GM23248 (cell line): ENCODE measurements at regions not wholly inside any gene's neighbourhood (a gene's known extent, or its start where the extent isn't known, plus 50 kb on each side); places are given as distances from the start of the nearest gene placed in this dataset.

ENCODE experiments used
- DNase-seq: peaks from one replicate; pipeline ENCODE4 v3.0.0-alpha.2; 2015
- H2AFZ ChIP-seq: fragments of 200-600 bp; sonication (generic); 2 replicates; pipeline ENCODE4 v1.6.1; 2016; ENCODE audit warnings: antibody characterized with exemption
- H3F3A ChIP-seq: fragments of 200-600 bp; sonication (generic); 2 replicates; pipeline ENCODE4 v1.6.1; 2016; ENCODE audit warnings: mild to moderate bottlenecking, antibody characterized with exemption, mixed run types; ENCODE audit not compliant: insufficient read depth
- H3K27ac ChIP-seq: fragments of 200-600 bp; sonication (generic); 2 replicates; pipeline ENCODE4 v1.5.1; 2016; ENCODE audit warnings: mild to moderate bottlenecking
- H3K27me3 ChIP-seq: fragments of 200-600 bp; sonication (generic); replicated peaks from 2 replicates; pipeline ENCODE4 v1.6.1; 2016; ENCODE audit warnings: mild to moderate bottlenecking; ENCODE audit not compliant: insufficient read depth
- H3K36me3 ChIP-seq: fragments of 200-600 bp; sonication (generic); 2 replicates; pipeline ENCODE4 v1.6.1; 2016; ENCODE audit warnings: low read depth, mild to moderate bottlenecking
- H3K4me1 ChIP-seq: fragments of 200-600 bp; sonication (generic); 2 replicates; pipeline ENCODE4 v1.6.1; 2016; ENCODE audit warnings: mild to moderate bottlenecking; ENCODE audit not compliant: insufficient read depth
- H3K4me2 ChIP-seq: fragments of 200-600 bp; sonication (generic); one replicate; pipeline ENCODE4 v1.6.1; 2016; ENCODE audit warnings: mild to moderate bottlenecking; ENCODE audit not compliant: unreplicated experiment
- H3K4me3 ChIP-seq: fragments of 200-600 bp; sonication (generic); 2 replicates; pipeline ENCODE4 v1.5.1; 2016; ENCODE audit warnings: mild to moderate bottlenecking
- H3K79me2 ChIP-seq: fragments of 200-600 bp; sonication (generic); 2 replicates; pipeline ENCODE4 v1.6.1; 2016; ENCODE audit warnings: mild to moderate bottlenecking; ENCODE audit not compliant: insufficient read depth
- H3K9ac ChIP-seq: fragments of 200-600 bp; sonication (generic); 2 replicates; pipeline ENCODE4 v1.6.1; 2016; ENCODE audit warnings: mild to moderate bottlenecking
- H3K9me2 ChIP-seq: fragments of 200-600 bp; sonication (generic); 2 replicates; pipeline ENCODE4 v1.6.1; 2016; ENCODE audit warnings: mixed run types, mild to moderate bottlenecking, moderate library complexity; ENCODE audit not compliant: insufficient read depth
- H3K9me3 ChIP-seq: fragments of 200-600 bp; sonication (generic); one replicate; pipeline ENCODE4 v1.6.1; 2017; ENCODE audit warnings: low read depth
- H4K20me1 ChIP-seq: fragments of 200-600 bp; sonication (generic); 2 replicates; pipeline ENCODE4 v1.6.0; 2016; ENCODE audit not compliant: insufficient read depth
- EZH2 ChIP-seq: fragments of 200-600 bp; sonication (generic); IDR thresholded peaks from 2 replicates; pipeline ENCODE4 v1.6.1; 2018; ENCODE audit warnings: antibody characterized with exemption, mild to moderate bottlenecking; ENCODE audit not compliant: insufficient read depth, poor library complexity, severe bottlenecking
- EZH2phosphoT487 ChIP-seq: fragments of 200-600 bp; sonication (generic); IDR thresholded peaks from 2 replicates; pipeline ENCODE4 v1.6.1; 2018; ENCODE audit warnings: antibody characterized with exemption, moderate library complexity, mild to moderate bottlenecking, low read depth; ENCODE audit not compliant: insufficient read depth
- WGBS, 2 experiments: methylation state at CpG; one replicate each; pipeline ENCODE4 v1.1.6; 2015 to 2017; ENCODE audit warnings: low lambda C conversion rate in 2 of 2, low coverage in 1 of 2; ENCODE audit errors: missing lambda C conversion rate in 2 of 2; 5-methylcytosine and 5-hydroxymethylcytosine counted together
- in situ Hi-C: fragments of 300-500 bp; cut with MboI; formaldehyde crosslinking; loops from 2 replicates; pipeline ENCODE4 v1.15.0; 2020

DNA sequence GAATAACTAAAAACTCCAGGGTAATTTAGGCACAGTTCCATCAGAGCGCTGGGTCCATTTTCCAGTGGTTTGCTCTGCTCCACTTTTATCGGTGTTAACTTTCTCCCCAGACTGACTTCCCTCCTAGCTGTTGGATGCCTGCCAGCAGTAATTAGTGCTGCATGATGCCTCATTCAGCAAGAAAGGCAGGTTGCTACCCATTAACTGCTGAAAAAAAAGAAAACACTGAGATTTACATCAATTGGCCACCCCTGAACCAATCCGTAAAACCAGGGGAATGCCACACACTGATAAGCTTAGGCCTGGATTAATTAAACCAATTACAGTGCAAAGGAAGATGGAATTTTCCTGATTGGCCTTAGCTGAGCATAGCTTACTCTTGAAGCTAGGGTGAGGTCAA lies 182.4 kb upstream of the CXXC4 start:
- Histone ChIP-seq H3K27ac (no peak overlapping the region), H3K9ac (no peak overlapping the region), H3K27me3 (no peaks in the 10 kb centered on the region), H2AFZ (no peak overlapping the region), H4K20me1 (no peaks in the 10 kb centered on the region), H3K36me3 (no peaks in the 10 kb centered on the region), H3F3A (no peaks in the 10 kb centered on the region), H3K79me2 (no peaks in the 10 kb centered on the region), H3K9me3 (no peaks in the 10 kb centered on the region), H3K4me1 (no peaks in the 10 kb centered on the region), H3K4me3 (no peak overlapping the region), H3K9me2 (no peaks in the 10 kb centered on the region), H3K4me2 (no peak overlapping the region)
- WGBS, 2 experiments: 6% methylated on average over 3 of the region's 3 CpGs
- no peak for DNase-seq
- no peak for TF ChIP-seq EZH2
- no peak for TF ChIP-seq EZH2phosphoT487
- in situ Hi-C loops: no loop called here

GRCh38 chr4:104682311-104682710 lies 187.6 kb upstream of the CXXC4 start:
- no peaks in the 10 kb centered on the region for H3F3A ChIP-seq
- WGBS, 2 experiments: 12 to 21% methylated on average over 1 of the region's 1 CpG
- no peaks in the 10 kb centered on the region for H4K20me1 ChIP-seq
- no peak overlapping the region for H3K4me3 ChIP-seq
- H3K36me3 ChIP-seq: no peaks in the 10 kb centered on the region
- H3K9me3 ChIP-seq: no peaks in the 10 kb centered on the region
- no peaks in the 10 kb centered on the region for H3K9me2 ChIP-seq
- DNase-seq: no peak
- no peaks in the 10 kb centered on the region for H3K79me2 ChIP-seq
- in situ Hi-C loops: no loop called here
- H2AFZ ChIP-seq: no peak overlapping the region
- H3K4me2 ChIP-seq: no peak overlapping the region
- no peaks in the 10 kb centered on the region for H3K27me3 ChIP-seq
- H3K4me1 ChIP-seq: no peaks in the 10 kb centered on the region
- TF ChIP-seq EZH2phosphoT487 (no peak), EZH2 (no peak)
- no peak overlapping the region for H3K27ac ChIP-seq
- H3K9ac ChIP-seq: no peak overlapping the region

GRCh38 chr4:104693601-104694201 lies 199.0 kb upstream of the CXXC4 start:
- no peaks in the 10 kb centered on the region for H4K20me1 ChIP-seq
- peak; percentile 28 for DNase-seq
- H3K9ac ChIP-seq: no peak overlapping the region
- H3F3A ChIP-seq: no peaks in the 10 kb centered on the region
- H3K4me3 ChIP-seq: no peak overlapping the region
- no peaks in the 10 kb centered on the region for H3K27me3 ChIP-seq
- H3K36me3 ChIP-seq: no peaks in the 10 kb centered on the region
- H2AFZ ChIP-seq: no peak overlapping the region
- in situ Hi-C loops: no loop called here
- H3K79me2 ChIP-seq: no peaks in the 10 kb centered on the region
- 9 to 21% methylated on average over 5 of the region's 5 CpGs for WGBS, 2 experiments
- no peaks in the 10 kb centered on the region for H3K4me1 ChIP-seq
- no peak overlapping the region for H3K27ac ChIP-seq
- H3K9me2 ChIP-seq: no peaks in the 10 kb centered on the region
- H3K9me3 ChIP-seq: no peaks in the 10 kb centered on the region
- TF ChIP-seq EZH2 (no peak), EZH2phosphoT487 (no peak)
- H3K4me2 ChIP-seq: no peak overlapping the region

- TF ChIP-seq EZH2phosphoT487 (no peak), EZH2 (no peak)
- whole genome bisulfite sequencing, 2 experiments: 7 to 10% methylated on average over 2 of the region's 2 CpGs
- H3K4me1 ChIP-seq: no peaks in the 10 kb centered on the region
- H3K9me3 ChIP-seq: no peaks in the 10 kb centered on the region
- H3K4me3 ChIP-seq: no peak overlapping the region
- no peaks in the 10 kb centered on the region for H3K79me2 ChIP-seq
- no peak overlapping the region for H2AFZ ChIP-seq
- H3K27ac ChIP-seq: no peak overlapping the region
- in situ Hi-C loops: no loop called here
- no peak for DNase-seq
- no peak overlapping the region for H3K9ac ChIP-seq
- no peaks in the 10 kb centered on the region for H4K20me1 ChIP-seq
- H3K27me3 ChIP-seq: no peaks in the 10 kb centered on the region
- no peaks in the 10 kb centered on the region for H3K36me3 ChIP-seq
- H3F3A ChIP-seq: no peaks in the 10 kb centered on the region
- H3K9me2 ChIP-seq: no peaks in the 10 kb centered on the region
- no peak overlapping the region for H3K4me2 ChIP-seq
Measured at GRCh38 chr4:104716584-104716983, 221.9 kb upstream of the CXXC4 start.
